CD4-positive, alpha-beta T cell treated with Interleukin-10 for 1 hour (primary cell): ENCODE measurements at regions not wholly inside any gene's neighbourhood (a gene's known extent, or its start where the extent isn't known, plus 50 kb on each side); places are given as distances from the start of the nearest gene placed in this dataset.

Experiments
- DNase-seq: peaks from one replicate; pipeline ENCODE4 v3.0.0-alpha.2; 2020

- DNase-seq, result no peak
Observed at GRCh38 chr3:22117751-22118346, 366.8 kb upstream of the ZNF385D start.

DNA sequence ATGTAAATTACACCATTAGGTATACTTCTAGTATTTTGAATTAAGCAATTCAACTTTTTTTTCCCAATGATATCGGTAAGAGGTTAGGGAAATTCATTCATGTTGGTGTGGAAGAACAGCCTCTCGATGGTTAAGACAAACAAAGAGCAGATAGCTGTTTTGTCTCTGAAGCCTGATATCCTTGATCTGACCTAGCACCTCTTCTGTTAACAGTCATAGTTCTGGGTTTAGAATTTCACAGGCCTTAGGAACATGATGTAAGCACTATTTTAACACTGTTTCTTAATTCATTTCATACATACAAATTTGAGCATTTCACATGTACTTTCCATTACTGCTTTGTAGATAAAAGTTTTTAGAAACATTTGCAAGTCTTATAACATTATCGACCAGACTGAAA lies 367.5 kb upstream of the ZNF385D start:
- DNase-seq, result no peak

GRCh38 chr3:22121068-22121701 lies 370.2 kb upstream of the ZNF385D start:
- DNase-seq, result no peak

GRCh38 chr3:22122567-22122966 lies 371.6 kb upstream of the ZNF385D start:
- no peak for DNase-seq

DNA sequence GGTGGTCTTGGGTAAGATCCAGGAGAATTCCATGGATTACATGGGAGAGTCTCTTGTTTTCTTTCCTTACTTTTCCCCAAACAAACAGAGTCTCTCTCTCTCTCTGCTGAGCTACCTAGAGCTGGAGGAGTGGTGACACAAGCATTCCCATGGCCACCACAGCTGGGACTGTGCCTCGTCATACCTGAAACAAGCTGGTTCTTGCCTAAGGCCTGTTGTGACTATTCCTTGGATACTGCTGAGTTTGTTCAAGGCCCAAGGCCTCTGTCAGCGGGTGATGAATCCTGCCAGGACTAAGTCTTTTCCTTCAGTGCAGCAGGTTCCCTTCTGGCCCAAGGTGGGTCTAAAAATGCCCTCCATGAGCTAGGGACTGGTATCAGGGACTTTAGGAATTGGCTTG lies 378.1 kb upstream of the ZNF385D start:
- no peak for DNase-seq

GRCh38 chr3:22141769-22142168 lies 390.8 kb upstream of the ZNF385D start:
- DNase-seq, result no peak

GRCh38 chr3:22147161-22147560 lies 396.2 kb upstream of the ZNF385D start:
- DNase-seq, result no peak

- DNase-seq, result no peak
Observed at GRCh38 chr3:22156868-22157267, 405.9 kb upstream of the ZNF385D start.

GRCh38 chr3:22157848-22158247 lies 406.8 kb upstream of the ZNF385D start:
- DNase-seq, result no peak

- DNase-seq, result no peak
Observed at GRCh38 chr3:22159004-22159695, 408.1 kb upstream of the ZNF385D start.

- no peak for DNase-seq
Observed at GRCh38 chr3:22161315-22161714, 410.3 kb upstream of the ZNF385D start.

DNA sequence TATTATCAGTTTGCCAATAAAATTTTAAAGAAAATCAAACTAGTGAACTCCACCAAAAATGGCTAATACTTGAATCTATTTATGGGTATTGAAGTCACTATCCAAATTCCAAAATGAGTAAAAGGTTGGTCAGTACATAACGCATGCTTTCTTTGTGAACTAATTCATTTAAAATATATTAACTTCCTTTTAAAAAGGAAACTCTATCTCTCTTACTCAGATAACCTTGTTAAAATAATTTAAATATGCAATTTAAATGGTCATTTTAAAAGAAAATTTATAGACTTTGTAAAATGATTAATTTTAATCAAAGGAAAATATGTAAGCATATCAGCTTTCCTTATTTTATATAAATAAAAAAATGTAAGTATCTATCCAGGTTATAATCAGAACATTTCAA lies 419.4 kb upstream of the ZNF385D start:
- no peak for DNase-seq

DNA sequence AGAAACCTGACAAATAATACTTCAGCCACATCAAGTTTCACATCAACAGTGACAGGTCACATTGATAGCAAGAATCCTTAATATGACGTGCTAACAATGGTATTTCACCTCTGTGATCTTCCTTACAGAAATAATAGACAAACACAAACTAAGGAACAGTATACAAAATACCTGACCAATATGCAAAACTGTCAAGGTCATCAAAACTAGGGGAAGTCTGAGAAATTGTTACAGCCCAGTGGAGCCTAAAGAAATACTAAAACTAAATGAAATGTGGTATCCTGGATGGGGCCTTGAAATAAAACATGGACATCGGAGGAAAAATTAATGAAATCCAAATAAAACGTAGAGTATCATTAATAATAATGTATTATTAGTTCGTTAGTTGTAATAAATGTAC lies 422.0 kb upstream of the ZNF385D start:
- DNase-seq, result no peak

- DNase-seq, result no peak
Observed at GRCh38 chr3:22175947-22176346, 424.9 kb upstream of the ZNF385D start.

GRCh38 chr3:22176911-22177310 lies 425.9 kb upstream of the ZNF385D start:
- DNase-seq, result no peak

GRCh38 chr3:22189616-22190015 lies 438.6 kb upstream of the ZNF385D start:
- no peak for DNase-seq

DNA sequence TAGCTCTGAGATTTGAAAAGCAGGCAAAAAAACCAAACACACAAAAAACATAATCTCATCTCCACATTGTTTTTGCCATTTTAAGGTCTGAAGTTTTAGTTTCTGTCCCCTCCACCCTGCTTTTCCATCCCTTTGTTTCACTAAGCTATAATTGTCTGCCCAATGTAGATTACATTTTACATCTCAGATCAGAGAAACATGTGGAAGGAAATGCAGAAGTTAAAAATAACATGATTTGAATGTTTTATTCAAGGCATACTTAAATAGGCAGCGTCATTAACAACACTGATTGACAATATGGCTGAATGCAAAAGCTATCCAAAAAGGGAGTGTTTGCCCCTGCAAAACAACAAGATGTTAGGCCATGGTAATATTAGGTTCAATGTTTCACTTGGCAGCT lies 448.1 kb upstream of the ZNF385D start:
- DNase-seq, result no peak

DNA sequence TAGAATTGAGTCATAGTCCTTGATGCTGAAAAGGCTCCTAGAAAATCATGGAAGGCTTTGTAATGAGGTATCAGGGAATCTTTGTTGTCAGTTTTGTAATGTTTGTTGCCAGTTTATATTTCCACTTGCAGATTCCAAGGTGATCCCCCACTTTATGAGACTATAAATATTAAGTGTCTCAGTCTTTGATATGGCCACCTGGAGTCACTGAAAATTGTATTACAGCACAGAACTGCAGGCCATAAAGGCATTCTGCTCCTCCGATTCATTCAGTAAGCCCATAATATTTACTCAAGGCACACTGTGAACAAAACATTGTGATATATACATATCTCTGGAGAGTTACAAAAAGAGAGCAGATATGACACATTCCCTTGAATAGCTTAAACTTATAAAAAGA lies 457.8 kb upstream of the ZNF385D start:
- DNase-seq, result no peak

- DNase-seq, result no peak
Observed at GRCh38 chr3:22209578-22209977, 458.6 kb upstream of the ZNF385D start.

- no peak for DNase-seq
Observed at GRCh38 chr3:22210693-22211092, 459.7 kb upstream of the ZNF385D start.

DNA sequence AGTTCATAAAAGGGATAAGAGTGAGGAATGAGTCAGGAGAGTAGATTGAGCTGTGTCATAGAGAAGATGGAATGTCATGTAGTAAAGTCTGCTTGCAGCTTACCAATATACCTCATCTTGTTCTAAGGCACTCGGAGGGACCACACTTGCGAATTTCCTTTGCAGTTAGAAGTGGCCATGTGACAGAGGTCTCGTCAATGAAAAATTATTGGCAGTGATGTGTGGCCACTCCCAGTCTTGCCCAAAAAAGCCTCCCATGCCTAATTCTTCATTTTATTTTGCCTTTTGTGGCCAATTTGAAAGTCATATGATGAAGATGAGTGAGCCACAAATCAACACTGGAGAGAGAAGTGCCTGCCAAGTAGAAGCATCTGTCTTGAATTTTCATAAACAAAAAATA lies 465.6 kb upstream of the ZNF385D start:
- DNase-seq, result no peak

GRCh38 chr3:22225161-22225560 lies 474.2 kb upstream of the ZNF385D start:
- DNase-seq, result no peak

DNA sequence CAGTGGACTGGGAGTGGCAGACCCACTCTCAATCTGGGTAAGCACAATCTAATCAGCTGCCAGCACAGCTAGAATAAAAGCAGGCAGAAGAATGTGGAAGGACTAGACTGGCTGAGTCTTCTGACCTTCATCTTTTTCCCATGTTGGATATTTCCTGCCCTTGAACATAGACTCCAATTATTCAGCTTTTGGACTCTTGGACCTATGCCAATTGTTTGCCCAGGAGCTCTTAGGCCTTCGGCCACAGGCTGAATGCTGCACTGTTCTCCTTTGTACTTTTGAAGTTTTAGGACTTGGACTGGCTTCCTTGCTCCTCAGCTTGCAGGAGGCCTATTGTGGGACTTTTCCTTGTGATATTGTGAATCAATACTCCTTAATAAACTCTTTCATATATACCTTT lies 477.7 kb upstream of the ZNF385D start:
- DNase-seq, result no peak

GRCh38 chr3:22231061-22231460 lies 480.1 kb upstream of the ZNF385D start:
- DNase-seq, result no peak
